Osteoblast (primary cell): ENCODE measurements at regions not wholly inside any gene's neighbourhood (a gene's known extent, or its start where the extent isn't known, plus 50 kb on each side); places are given as distances from the start of the nearest gene placed in this dataset.

ENCODE experiments used
- DNase-seq: peaks from one replicate; pipeline ENCODE4 v3.0.0; 2011; ENCODE audit warnings: low spot score, mixed read lengths; ENCODE audit not compliant: insufficient read length; ENCODE audit errors: missing footprints
- H2AFZ ChIP-seq: 2 replicates; pipeline ENCODE4 v1.6.0; 2011; ENCODE audit warnings: mild to moderate bottlenecking, low read length
- H3K27ac ChIP-seq: 2 replicates; pipeline ENCODE4 v1.5.1; 2011; ENCODE audit warnings: mild to moderate bottlenecking, low read depth, low read length, moderate library complexity
- H3K27me3 ChIP-seq: 2 replicates; pipeline ENCODE4 v1.6.0; 2012; ENCODE audit warnings: mild to moderate bottlenecking, control low read depth, inconsistent platforms, low read length, moderate library complexity; ENCODE audit not compliant: insufficient read depth
- H3K36me3 ChIP-seq: 2 replicates; pipeline ENCODE4 v1.5.1; 2011; ENCODE audit warnings: mild to moderate bottlenecking, low read length, control low read depth, moderate library complexity; ENCODE audit not compliant: insufficient read depth
- H3K4me1 ChIP-seq: 2 replicates; pipeline ENCODE4 v1.5.1; 2011; ENCODE audit warnings: mild to moderate bottlenecking, low read length, control low read depth, moderate library complexity; ENCODE audit not compliant: insufficient read depth
- H3K4me2 ChIP-seq: 2 replicates; pipeline ENCODE4 v1.6.0; 2011; ENCODE audit warnings: mild to moderate bottlenecking, low read length; ENCODE audit not compliant: insufficient read depth
- H3K4me3 ChIP-seq: fragments of 200-600 bp; sonication (generic); 3 replicates; pipeline ENCODE4 v1.5.1; 2012; ENCODE audit warnings: mild to moderate bottlenecking, low read length, inconsistent platforms; ENCODE audit not compliant: insufficient read depth
- H3K79me2 ChIP-seq: 2 replicates; pipeline ENCODE4 v1.6.0; 2012; ENCODE audit warnings: mild to moderate bottlenecking, low read length, control low read depth, inconsistent platforms; ENCODE audit not compliant: insufficient read depth
- H3K9me3 ChIP-seq: 2 replicates; pipeline ENCODE4 v1.5.1; 2011; ENCODE audit warnings: low read depth, low read length, control low read depth
- H4K20me1 ChIP-seq: 2 replicates; pipeline ENCODE4 v1.6.0; 2012; ENCODE audit warnings: mild to moderate bottlenecking, low read length, control low read depth; ENCODE audit not compliant: insufficient read depth
- TF ChIP-seq, protein P1 (sequence below): IDR thresholded peaks from 2 replicates; pipeline ENCODE4 v1.5.1; 2011; ENCODE audit warnings: mild to moderate bottlenecking, low read depth, low read length, moderate library complexity; ENCODE audit errors: extremely low read depth

DNA sequence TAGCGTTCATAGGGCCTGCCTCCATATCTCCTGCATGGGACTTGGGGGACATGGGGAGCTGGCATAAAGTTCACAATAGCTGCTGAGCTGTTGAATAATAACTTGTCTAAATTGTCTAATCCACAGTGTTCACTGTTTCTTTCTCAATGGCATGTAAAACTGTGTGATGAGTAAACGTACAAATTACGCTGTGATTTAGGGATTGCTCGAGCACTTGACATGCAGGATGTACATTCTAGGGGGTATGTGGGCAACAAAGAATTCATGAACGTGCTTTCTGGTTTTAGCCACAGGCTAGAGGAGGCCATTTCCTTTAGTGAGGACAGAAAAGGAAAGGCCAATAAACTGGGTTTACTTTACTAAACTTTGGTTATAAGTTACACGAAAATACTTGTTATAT, 534.2 kb upstream of the ZWINT start:
- H3K27me3 ChIP-seq, result no peaks in the 10 kb centered on the region
- H3K27ac ChIP-seq, result no peak overlapping the region
- H3K4me1 ChIP-seq, result no peaks in the 10 kb centered on the region
- TF ChIP-seq, protein P1, sequence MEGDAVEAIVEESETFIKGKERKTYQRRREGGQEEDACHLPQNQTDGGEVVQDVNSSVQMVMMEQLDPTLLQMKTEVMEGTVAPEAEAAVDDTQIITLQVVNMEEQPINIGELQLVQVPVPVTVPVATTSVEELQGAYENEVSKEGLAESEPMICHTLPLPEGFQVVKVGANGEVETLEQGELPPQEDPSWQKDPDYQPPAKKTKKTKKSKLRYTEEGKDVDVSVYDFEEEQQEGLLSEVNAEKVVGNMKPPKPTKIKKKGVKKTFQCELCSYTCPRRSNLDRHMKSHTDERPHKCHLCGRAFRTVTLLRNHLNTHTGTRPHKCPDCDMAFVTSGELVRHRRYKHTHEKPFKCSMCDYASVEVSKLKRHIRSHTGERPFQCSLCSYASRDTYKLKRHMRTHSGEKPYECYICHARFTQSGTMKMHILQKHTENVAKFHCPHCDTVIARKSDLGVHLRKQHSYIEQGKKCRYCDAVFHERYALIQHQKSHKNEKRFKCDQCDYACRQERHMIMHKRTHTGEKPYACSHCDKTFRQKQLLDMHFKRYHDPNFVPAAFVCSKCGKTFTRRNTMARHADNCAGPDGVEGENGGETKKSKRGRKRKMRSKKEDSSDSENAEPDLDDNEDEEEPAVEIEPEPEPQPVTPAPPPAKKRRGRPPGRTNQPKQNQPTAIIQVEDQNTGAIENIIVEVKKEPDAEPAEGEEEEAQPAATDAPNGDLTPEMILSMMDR, result no peak
- no peaks in the 10 kb centered on the region for H4K20me1 ChIP-seq
- H3K9me3 ChIP-seq, result peaks cover 4% of the 10 kb centered on the region
- no peaks in the 10 kb centered on the region for H3K79me2 ChIP-seq
- no peak overlapping the region for H3K4me2 ChIP-seq
- no peak for DNase-seq
- no peak overlapping the region for H2AFZ ChIP-seq
- H3K36me3 ChIP-seq, result no peaks in the 10 kb centered on the region
- no peak overlapping the region for H3K4me3 ChIP-seq

DNA sequence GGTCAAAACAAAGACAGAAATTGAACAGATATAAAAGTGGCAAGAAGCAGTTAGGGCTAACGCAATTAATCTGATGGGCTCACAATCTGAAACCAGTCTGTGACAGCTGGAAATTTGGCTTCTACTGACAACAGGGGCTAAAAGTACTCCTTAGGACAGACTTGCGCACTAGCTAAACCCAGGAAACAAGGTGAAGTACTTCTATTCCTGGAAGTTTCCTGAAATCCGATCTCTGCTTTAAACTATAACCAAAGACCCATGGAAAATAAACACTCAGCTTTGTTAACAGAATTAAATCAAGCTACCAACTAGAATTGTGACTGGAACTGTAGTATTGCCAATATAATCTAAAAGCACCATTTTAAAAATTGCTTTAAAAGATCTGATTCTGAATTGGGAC, 520.2 kb upstream of the ZWINT start:
- Histone ChIP-seq H2AFZ (no peak overlapping the region), H3K36me3 (no peaks in the 10 kb centered on the region), H3K79me2 (no peaks in the 10 kb centered on the region), H3K4me3 (no peak overlapping the region), H3K4me1 (no peaks in the 10 kb centered on the region), H3K9me3 (no peaks in the 10 kb centered on the region), H3K4me2 (no peak overlapping the region), H3K27ac (no peak overlapping the region), H3K27me3 (no peaks in the 10 kb centered on the region), H4K20me1 (no peaks in the 10 kb centered on the region)
- DNase-seq, result no peak
- TF ChIP-seq, protein P1, result no peak

DNA sequence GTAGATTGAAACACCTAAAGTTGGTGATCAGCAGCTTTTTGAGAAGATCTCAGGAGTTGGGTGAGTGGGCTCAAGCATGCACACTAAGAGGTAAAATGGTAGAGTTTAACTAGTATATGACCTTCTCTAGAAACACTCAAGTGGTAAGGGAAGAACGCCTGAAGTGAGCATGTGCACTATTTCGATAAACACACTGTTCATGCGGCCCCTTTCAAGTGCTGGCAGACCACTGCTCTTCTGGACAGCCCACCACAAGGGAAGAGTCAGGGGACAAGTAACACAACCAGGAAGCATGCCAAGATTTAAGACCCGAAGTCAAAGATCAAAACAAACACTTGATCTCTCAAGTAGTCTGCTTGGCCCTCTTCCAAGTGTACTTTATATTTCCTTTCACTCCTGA, 519.5 kb upstream of the ZWINT start:
- H3K27me3 ChIP-seq, result no peaks in the 10 kb centered on the region
- no peak overlapping the region for H3K27ac ChIP-seq
- no peak overlapping the region for H3K4me2 ChIP-seq
- H4K20me1 ChIP-seq, result no peaks in the 10 kb centered on the region
- H3K4me1 ChIP-seq, result no peaks in the 10 kb centered on the region
- H3K9me3 ChIP-seq, result no peaks in the 10 kb centered on the region
- H3K79me2 ChIP-seq, result no peaks in the 10 kb centered on the region
- H3K4me3 ChIP-seq, result no peak overlapping the region
- TF ChIP-seq, protein P1, result no peak
- no peak overlapping the region for H2AFZ ChIP-seq
- no peak for DNase-seq
- no peaks in the 10 kb centered on the region for H3K36me3 ChIP-seq

DNA sequence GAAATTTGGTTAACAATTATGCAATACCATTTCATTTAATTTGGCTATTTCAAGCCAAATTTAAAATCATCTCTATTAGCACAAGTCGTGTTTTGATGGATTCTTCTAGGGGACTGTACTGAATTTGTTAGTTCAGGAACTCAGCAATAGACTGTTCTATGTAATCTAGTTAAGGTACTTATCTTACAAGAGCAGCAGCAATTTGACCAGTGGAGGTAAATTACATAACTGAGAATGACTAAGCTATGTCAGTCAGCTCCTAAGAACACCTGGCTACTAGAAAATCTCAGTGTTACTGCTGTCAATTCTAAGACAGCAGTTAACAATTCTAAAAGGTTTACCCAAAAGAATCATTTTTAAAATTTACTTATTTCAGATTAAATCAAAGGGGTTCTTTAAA, 513.9 kb upstream of the ZWINT start:
- DNase-seq, result no peak
- no peaks in the 10 kb centered on the region for H3K79me2 ChIP-seq
- no peak overlapping the region for H3K4me2 ChIP-seq
- H4K20me1 ChIP-seq, result no peaks in the 10 kb centered on the region
- H2AFZ ChIP-seq, result no peak overlapping the region
- H3K27me3 ChIP-seq, result no peaks in the 10 kb centered on the region
- H3K36me3 ChIP-seq, result no peaks in the 10 kb centered on the region
- H3K27ac ChIP-seq, result no peak overlapping the region
- H3K4me1 ChIP-seq, result no peaks in the 10 kb centered on the region
- no peaks in the 10 kb centered on the region for H3K9me3 ChIP-seq
- no peak overlapping the region for H3K4me3 ChIP-seq
- TF ChIP-seq, protein P1, result no peak
